KMS-11 (cell line): ENCODE measurements at regions not wholly inside any gene's neighbourhood (a gene's known extent, or its start where the extent isn't known, plus 50 kb on each side); places are given as distances from the start of the nearest gene placed in this dataset.

Source experiments
- H2AFZ ChIP-seq: fragments of 200-600 bp; sonication (generic); 2 replicates; pipeline ENCODE4 v1.6.1; 2016; ENCODE audit warnings: antibody characterized with exemption, mixed run types, low read depth
- H3K27ac ChIP-seq: fragments of 200-600 bp; sonication (generic); 2 replicates; pipeline ENCODE4 v1.6.1; 2016; ENCODE audit warnings: mild to moderate bottlenecking, mixed run types
- H3K27me3 ChIP-seq: fragments of 200-600 bp; sonication (generic); 2 replicates; pipeline ENCODE4 v1.6.1; 2017; ENCODE audit warnings: mild to moderate bottlenecking, low read depth, mixed run types, moderate library complexity; ENCODE audit not compliant: insufficient read depth
- H3K36me3 ChIP-seq: fragments of 200-600 bp; sonication (generic); 2 replicates; pipeline ENCODE4 v1.6.1; 2017; ENCODE audit warnings: mild to moderate bottlenecking, mixed run types; ENCODE audit not compliant: insufficient read depth
- H3K4me1 ChIP-seq: fragments of 200-600 bp; sonication (generic); 2 replicates; pipeline ENCODE4 v1.6.1; 2016; ENCODE audit warnings: mild to moderate bottlenecking, low read depth, mixed run types; ENCODE audit not compliant: poor library complexity, severe bottlenecking
- H3K4me2 ChIP-seq: fragments of 200-600 bp; sonication (generic); 2 replicates; pipeline ENCODE4 v1.7.0; 2016; ENCODE audit warnings: mild to moderate bottlenecking, mixed run types
- H3K4me3 ChIP-seq: fragments of 200-600 bp; sonication (generic); IDR thresholded peaks from 2 replicates; pipeline ENCODE4 v1.6.1; 2017; ENCODE audit warnings: low read depth, low read length, mixed read lengths; ENCODE audit not compliant: insufficient read depth
- H3K79me2 ChIP-seq: fragments of 200-600 bp; sonication (generic); 2 replicates; pipeline ENCODE4 v1.6.1; 2016; ENCODE audit warnings: low read depth, mixed run types; ENCODE audit not compliant: insufficient read depth
- H3K9ac ChIP-seq: fragments of 200-600 bp; sonication (generic); 2 replicates; pipeline ENCODE4 v1.6.1; 2016; ENCODE audit warnings: mild to moderate bottlenecking, mixed run types
- H4K20me1 ChIP-seq: fragments of 200-600 bp; sonication (generic); 2 replicates; pipeline ENCODE4 v1.6.1; 2016; ENCODE audit warnings: mild to moderate bottlenecking, mixed run types; ENCODE audit not compliant: insufficient read depth
- TF ChIP-seq, protein P1 (sequence below): fragments of 200-600 bp; sonication (generic); conservative IDR thresholded peaks from 2 replicates; pipeline ENCODE4 v1.6.1; 2017; ENCODE audit warnings: low read depth, mild to moderate bottlenecking, antibody characterized with exemption, low read length, moderate library complexity, mixed read lengths

DNA sequence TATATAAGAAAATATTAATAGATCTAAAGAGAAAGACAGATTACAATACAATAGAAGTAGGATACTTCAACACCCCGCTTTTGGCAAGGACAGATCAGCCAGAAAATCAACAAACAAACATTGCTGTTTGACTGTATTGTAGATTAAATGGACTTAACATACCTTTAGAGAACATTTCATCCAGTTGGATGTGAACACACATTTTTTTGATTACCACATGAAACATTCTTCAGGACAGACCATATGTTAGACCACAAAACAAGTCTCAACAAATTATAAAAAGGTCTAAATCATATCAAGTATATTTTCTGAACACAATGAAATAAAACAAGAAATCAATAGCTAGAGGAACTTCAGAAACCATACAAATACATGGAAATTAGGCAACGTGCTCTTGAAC, 148.2 kb downstream of the TRMT11 start:
- H3K27me3 ChIP-seq = no peaks in the 10 kb centered on the region
- TF ChIP-seq, protein P1, sequence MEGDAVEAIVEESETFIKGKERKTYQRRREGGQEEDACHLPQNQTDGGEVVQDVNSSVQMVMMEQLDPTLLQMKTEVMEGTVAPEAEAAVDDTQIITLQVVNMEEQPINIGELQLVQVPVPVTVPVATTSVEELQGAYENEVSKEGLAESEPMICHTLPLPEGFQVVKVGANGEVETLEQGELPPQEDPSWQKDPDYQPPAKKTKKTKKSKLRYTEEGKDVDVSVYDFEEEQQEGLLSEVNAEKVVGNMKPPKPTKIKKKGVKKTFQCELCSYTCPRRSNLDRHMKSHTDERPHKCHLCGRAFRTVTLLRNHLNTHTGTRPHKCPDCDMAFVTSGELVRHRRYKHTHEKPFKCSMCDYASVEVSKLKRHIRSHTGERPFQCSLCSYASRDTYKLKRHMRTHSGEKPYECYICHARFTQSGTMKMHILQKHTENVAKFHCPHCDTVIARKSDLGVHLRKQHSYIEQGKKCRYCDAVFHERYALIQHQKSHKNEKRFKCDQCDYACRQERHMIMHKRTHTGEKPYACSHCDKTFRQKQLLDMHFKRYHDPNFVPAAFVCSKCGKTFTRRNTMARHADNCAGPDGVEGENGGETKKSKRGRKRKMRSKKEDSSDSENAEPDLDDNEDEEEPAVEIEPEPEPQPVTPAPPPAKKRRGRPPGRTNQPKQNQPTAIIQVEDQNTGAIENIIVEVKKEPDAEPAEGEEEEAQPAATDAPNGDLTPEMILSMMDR = no peak
- no peak overlapping the region for H3K4me2 ChIP-seq
- H3K27ac ChIP-seq = no peak overlapping the region
- no peaks in the 10 kb centered on the region for H3K79me2 ChIP-seq
- H3K36me3 ChIP-seq = no peaks in the 10 kb centered on the region
- H2AFZ ChIP-seq = no peak overlapping the region
- no peak overlapping the region for H3K4me3 ChIP-seq
- no peaks in the 10 kb centered on the region for H3K4me1 ChIP-seq
- H4K20me1 ChIP-seq = no peaks in the 10 kb centered on the region
- H3K9ac ChIP-seq = no peak overlapping the region

DNA sequence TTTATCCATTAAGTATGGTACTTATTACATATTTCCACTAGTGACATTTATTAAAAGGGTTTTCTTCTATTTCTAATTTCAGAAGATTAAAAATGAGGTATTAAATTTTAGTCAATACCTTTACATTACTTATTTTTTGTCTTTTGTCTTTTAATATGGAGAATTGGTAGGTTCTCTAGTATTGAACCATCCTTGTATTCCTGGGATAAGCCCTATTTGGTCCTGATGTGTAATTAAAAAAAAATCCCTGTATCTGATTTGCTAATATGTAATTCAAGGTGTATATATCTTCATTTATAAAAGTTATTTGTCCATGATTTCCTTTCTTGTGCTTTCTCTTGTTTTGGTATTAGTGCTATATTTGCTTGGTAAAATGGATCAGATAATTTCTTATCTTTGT, 153.7 kb downstream of the TRMT11 start:
- Histone ChIP-seq H3K4me2 (no peak overlapping the region), H3K9ac (no peak overlapping the region), H3K27ac (no peak overlapping the region), H3K4me1 (no peaks in the 10 kb centered on the region), H3K36me3 (no peaks in the 10 kb centered on the region), H3K79me2 (no peaks in the 10 kb centered on the region), H3K4me3 (no peak overlapping the region), H2AFZ (no peak overlapping the region), H3K27me3 (no peaks in the 10 kb centered on the region), H4K20me1 (no peaks in the 10 kb centered on the region)
- TF ChIP-seq, protein P1 = no peak

DNA sequence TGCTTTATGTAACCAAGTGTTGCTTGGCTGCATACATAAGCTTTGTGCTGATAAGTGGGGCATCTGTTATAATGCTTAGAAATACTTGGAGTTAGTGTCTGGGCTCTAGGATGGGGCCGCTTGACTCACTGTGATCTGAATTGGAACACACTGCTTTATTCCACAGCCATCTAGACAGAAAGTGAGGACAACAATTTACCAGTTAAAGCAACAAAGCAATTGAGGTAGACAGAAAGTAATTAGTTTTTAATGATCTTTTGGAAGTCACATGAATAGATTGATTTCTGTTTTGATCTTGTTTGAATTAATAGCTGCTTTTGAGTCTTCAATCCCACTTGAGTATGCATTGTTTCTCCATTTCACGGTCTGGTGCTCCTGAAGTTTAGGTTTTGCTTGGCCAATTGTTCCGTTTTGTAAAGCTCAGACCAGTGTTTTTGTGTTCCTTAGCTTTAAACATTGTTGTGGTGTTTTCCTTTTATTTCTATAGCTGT, 157.5 kb downstream of the TRMT11 start:
- H3K9ac ChIP-seq = no peak overlapping the region

DNA sequence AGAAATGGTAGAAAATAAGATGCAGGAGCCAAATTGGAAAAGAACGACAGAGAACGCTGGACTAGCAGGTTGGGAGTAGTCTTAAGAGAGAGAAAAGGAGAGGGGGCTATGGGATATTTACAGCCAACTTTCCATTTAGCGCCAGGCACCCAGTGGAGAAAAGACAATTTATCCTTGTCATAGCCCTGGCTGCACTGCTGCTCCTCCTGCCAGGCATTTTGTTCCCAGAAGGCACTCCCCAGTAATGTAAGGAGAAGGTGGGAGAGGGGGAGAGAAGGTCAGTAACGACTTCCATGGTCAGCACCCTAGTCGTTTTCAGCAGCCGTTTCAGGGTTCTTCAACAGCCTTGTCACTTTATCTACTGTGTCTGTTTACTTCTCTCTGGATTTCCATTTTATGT, 159.0 kb downstream of the TRMT11 start:
- Histone ChIP-seq H3K79me2 (no peaks in the 10 kb centered on the region), H3K36me3 (no peaks in the 10 kb centered on the region), H3K4me2 (no peak overlapping the region), H3K4me1 (no peaks in the 10 kb centered on the region), H2AFZ (no peak overlapping the region), H3K27ac (no peak overlapping the region), H3K27me3 (no peaks in the 10 kb centered on the region), H3K4me3 (no peak overlapping the region), H4K20me1 (no peaks in the 10 kb centered on the region), H3K9ac (no peak overlapping the region)
- TF ChIP-seq, protein P1 = no peak

More for the DNA sequence above, 157.5 kb downstream of the TRMT11 start:
- Histone ChIP-seq H3K79me2 (no peaks in the 10 kb centered on the region), H2AFZ (no peak overlapping the region), H3K4me1 (no peaks in the 10 kb centered on the region), H3K4me2 (no peak overlapping the region), H3K27ac (no peak overlapping the region), H3K27me3 (no peaks in the 10 kb centered on the region), H3K36me3 (no peaks in the 10 kb centered on the region), H3K4me3 (no peak overlapping the region), H4K20me1 (no peaks in the 10 kb centered on the region)
- TF ChIP-seq, protein P1 = no peak
